CD4-positive, alpha-beta T cell treated with Interleukin-15 for 1 hour (primary cell): ENCODE measurements at regions not wholly inside any gene's neighbourhood (a gene's known extent, or its start where the extent isn't known, plus 50 kb on each side); places are given as distances from the start of the nearest gene placed in this dataset.

ENCODE experiments used
- DNase-seq: peaks from one replicate; pipeline ENCODE4 v3.0.0-alpha.2; 2020

- no peak for DNase-seq
Observed at GRCh38 chr6:139777202-139777970, 402.9 kb upstream of the CITED2 start.

GRCh38 chr6:139776041-139776440 lies 401.6 kb upstream of the CITED2 start:
- DNase-seq: no peak

- no peak for DNase-seq
Observed at GRCh38 chr6:139768196-139768595, 393.7 kb upstream of the CITED2 start.

GRCh38 chr6:139766796-139767195 lies 392.3 kb upstream of the CITED2 start:
- no peak for DNase-seq

- no peak for DNase-seq
Observed at GRCh38 chr6:139765825-139766285, 391.4 kb upstream of the CITED2 start.

- no peak for DNase-seq
Observed at GRCh38 chr6:139764498-139764986, 390.1 kb upstream of the CITED2 start.

- DNase-seq: no peak
Observed at GRCh38 chr6:139763468-139764210, 389.2 kb upstream of the CITED2 start.

- DNase-seq: peak; percentile 60
Observed at GRCh38 chr6:139762587-139763031, 388.2 kb upstream of the CITED2 start.

- no peak for DNase-seq
Observed at GRCh38 chr6:139760128-139760527, 385.7 kb upstream of the CITED2 start.

- no peak for DNase-seq
Observed at GRCh38 chr6:139759086-139759485, 384.6 kb upstream of the CITED2 start.

GRCh38 chr6:139758209-139758611 lies 383.8 kb upstream of the CITED2 start:
- no peak for DNase-seq

- DNase-seq: no peak
Observed at GRCh38 chr6:139757784-139758183, 383.3 kb upstream of the CITED2 start.

- no peak for DNase-seq
Observed at GRCh38 chr6:139756381-139756780, 381.9 kb upstream of the CITED2 start.

- no peak for DNase-seq
Observed at GRCh38 chr6:139754898-139755775, 380.7 kb upstream of the CITED2 start.

GRCh38 chr6:139753198-139753861 lies 378.9 kb upstream of the CITED2 start:
- no peak for DNase-seq

GRCh38 chr6:139752086-139752485 lies 377.6 kb upstream of the CITED2 start:
- DNase-seq: no peak

- no peak for DNase-seq
Observed at GRCh38 chr6:139751179-139751578, 376.7 kb upstream of the CITED2 start.

- DNase-seq: no peak
Observed at GRCh38 chr6:139748353-139749146, 374.1 kb upstream of the CITED2 start.

- DNase-seq: no peak
Observed at GRCh38 chr6:139747154-139747553, 372.7 kb upstream of the CITED2 start.

- DNase-seq: no peak
Observed at GRCh38 chr6:139744891-139745290, 370.4 kb upstream of the CITED2 start.

- DNase-seq: no peak
Observed at GRCh38 chr6:139743664-139744437, 369.4 kb upstream of the CITED2 start.
